Naive thymus-derived CD4-positive, alpha-beta T cell (primary cell): ENCODE measurements at regions not wholly inside any gene's neighbourhood (a gene's known extent, or its start where the extent isn't known, plus 50 kb on each side); places are given as distances from the start of the nearest gene placed in this dataset.

Experiments
- ATAC-seq: fragments of 150-1000 bp; cut with Tn5 transposase; 2 replicates; pipeline ENCODE4 v1.10.0; 2021; ENCODE audit warnings: mild to moderate bottlenecking, moderate library complexity
- CTCF ChIA-PET: fragments of 350-600 bp; sonication (Branson Sonifier 250); formaldehyde crosslinking; loops from one replicate; lab custom pipeline; 2021; ENCODE audit warnings: antibody characterized with exemption; lab: Charles Lee
- POLR2A ChIA-PET: fragments of 350-600 bp; sonication (Branson Sonifier 250); formaldehyde crosslinking; loops from one replicate; lab custom pipeline; 2021; ENCODE audit warnings: antibody characterized with exemption, inconsistent platforms; lab: Charles Lee
- DNase-seq, 9 donors: peaks; one replicate each; pipeline versions ENCODE4 v3.0.0 to v3.0.0-alpha.2; 2020 to 2022; ENCODE audit warnings: mixed read lengths in 1 of 9
- H3K27ac ChIP-seq: one replicate; pipeline ENCODE4 v1.7.0; 2013; ENCODE audit warnings: mild to moderate bottlenecking, low read depth, low read length, moderate library complexity
- H3K27me3 ChIP-seq, 2 donors: one replicate each; pipeline ENCODE4 v1.7.0; 2013; ENCODE audit warnings: low read length in 2 of 2, mild to moderate bottlenecking in 2 of 2, moderate library complexity in 2 of 2; ENCODE audit not compliant: control insufficient read depth in 2 of 2, insufficient read depth in 2 of 2
- H3K36me3 ChIP-seq, 3 experiments: 1 replicate in 2 of 3; 2 replicates in 1 of 3; pipeline ENCODE4 v1.7.0; 2013; ENCODE audit warnings: low read length in 3 of 3, mild to moderate bottlenecking in 3 of 3, moderate library complexity in 1 of 3; ENCODE audit not compliant: insufficient read depth in 3 of 3, control insufficient read depth in 2 of 3
- H3K4me1 ChIP-seq, 2 donors: one replicate each; pipeline ENCODE4 v1.7.0; 2013; ENCODE audit warnings: low read length in 2 of 2, mild to moderate bottlenecking in 2 of 2, moderate library complexity in 1 of 2; ENCODE audit not compliant: control insufficient read depth in 2 of 2, insufficient read depth in 2 of 2
- H3K4me3 ChIP-seq: 2 replicates; pipeline ENCODE4 v1.7.0; 2013; ENCODE audit warnings: mild to moderate bottlenecking, low read length
- H3K9me3 ChIP-seq, 3 experiments: 1 replicate in 2 of 3; 2 replicates in 1 of 3; pipeline ENCODE4 v1.7.0; 2013; ENCODE audit warnings: low read length in 3 of 3; ENCODE audit not compliant: control insufficient read depth in 2 of 3
- H3K27ac Mint-ChIP-seq, 9 donors: one replicate each; pipeline ENCODE4 v1.8.0; 2020 to 2022; ENCODE audit warnings: mixed read lengths in 9 of 9, mild to moderate bottlenecking in 8 of 9, moderate library complexity in 5 of 9, inconsistent platforms in 2 of 9
- H3K27me3 Mint-ChIP-seq, 5 donors: one replicate each; pipeline ENCODE4 v1.8.0; 2021 to 2022; ENCODE audit warnings: mixed read lengths in 5 of 5, mild to moderate bottlenecking in 1 of 5
- H3K36me3 Mint-ChIP-seq, 5 donors: one replicate each; pipeline ENCODE4 v1.8.0; 2020 to 2022; ENCODE audit warnings: mixed read lengths in 5 of 5, mild to moderate bottlenecking in 3 of 5, inconsistent platforms in 1 of 5
- H3K4me1 Mint-ChIP-seq, 7 donors: one replicate each; pipeline ENCODE4 v1.8.0; 2020 to 2022; ENCODE audit warnings: mixed read lengths in 7 of 7, mild to moderate bottlenecking in 3 of 7, inconsistent platforms in 1 of 7
- H3K4me3 Mint-ChIP-seq, 10 donors: one replicate each; pipeline ENCODE4 v1.8.0; 2020 to 2022; ENCODE audit warnings: mild to moderate bottlenecking in 10 of 10, mixed read lengths in 10 of 10, moderate library complexity in 6 of 10, inconsistent platforms in 2 of 10
- H3K9me3 Mint-ChIP-seq, 11 donors: one replicate each; pipeline ENCODE4 v1.8.0; 2020 to 2022; ENCODE audit warnings: mixed read lengths in 11 of 11, mild to moderate bottlenecking in 4 of 11, inconsistent platforms in 1 of 11, moderate library complexity in 1 of 11
- intact Hi-C, 2 donors: fragments of 100-400 bp; cut with micrococcal nuclease; formaldehyde crosslinking; loops; one replicate each; pipeline ENCODE4 v1.15.1; 2023

DNA sequence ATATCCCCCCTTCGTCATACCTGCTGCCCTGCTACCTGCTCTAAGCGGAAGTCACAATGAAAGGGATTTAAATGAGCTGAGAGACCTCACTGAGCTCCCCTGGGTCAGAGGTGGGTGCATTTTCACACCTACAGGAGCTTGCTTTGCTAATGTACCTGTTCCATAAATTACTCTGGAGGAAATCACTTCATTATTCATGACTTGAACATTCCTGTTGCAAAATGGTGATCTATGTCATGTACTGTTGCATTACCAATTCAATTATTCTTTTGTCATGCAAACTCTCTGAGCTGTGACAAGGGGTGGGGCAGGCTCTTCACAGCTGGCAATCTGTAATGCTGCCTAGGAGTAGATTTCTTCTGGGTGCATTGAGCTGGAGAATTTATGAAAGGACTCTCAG, 761.3 kb downstream of the TSN start:
- no peaks in the 10 kb centered on the region for H3K4me1 Mint-ChIP-seq
- no peak overlapping the region for H3K27ac ChIP-seq
- no peak for DNase-seq
- H3K27me3 Mint-ChIP-seq: peaks cover 0 to 5% (median 0%) of the 10 kb centered on the region in 5 donors
- no peaks in the 10 kb centered on the region for H3K9me3 ChIP-seq
- H3K4me3 Mint-ChIP-seq: no peak overlapping the region
- intact Hi-C loops: no loop called here
- H3K9me3 Mint-ChIP-seq: peaks cover 0 to 12% (median 5%) of the 10 kb centered on the region in 11 donors
- H3K27ac Mint-ChIP-seq: no peak overlapping the region
- ATAC-seq: no peak
- no peaks in the 10 kb centered on the region for H3K36me3 Mint-ChIP-seq
- H3K4me3 ChIP-seq: no peak overlapping the region
- no peaks in the 10 kb centered on the region for H3K36me3 ChIP-seq
- H3K4me1 ChIP-seq: no peaks in the 10 kb centered on the region
- no peaks in the 10 kb centered on the region for H3K27me3 ChIP-seq
- CTCF ChIA-PET: no interaction called here
- POLR2A ChIA-PET: no interaction called here

- Mint-ChIP-seq H3K9me3 (peaks cover 0 to 9% (median 4%) of the 10 kb centered on the region in 11 donors), H3K4me1 (no peaks in the 10 kb centered on the region), H3K36me3 (no peaks in the 10 kb centered on the region), H3K4me3 (no peak overlapping the region), H3K27me3 (no peaks in the 10 kb centered on the region), H3K27ac (no peak overlapping the region)
- CTCF ChIA-PET: no interaction called here
- no peak overlapping the region for H3K27ac ChIP-seq
- no peaks in the 10 kb centered on the region for H3K27me3 ChIP-seq
- H3K4me1 ChIP-seq: no peaks in the 10 kb centered on the region
- H3K9me3 ChIP-seq: no peaks in the 10 kb centered on the region
- POLR2A ChIA-PET: no interaction called here
- intact Hi-C loops: no loop called here
- H3K4me3 ChIP-seq: no peak overlapping the region
- ATAC-seq: no peak
- no peaks in the 10 kb centered on the region for H3K36me3 ChIP-seq
- DNase-seq: no peak
These were observed 763.9 kb downstream of the TSN start for GRCh38 chr2:122519366-122519765.

GRCh38 chr2:122519821-122520611, 764.6 kb downstream of the TSN start:
- Mint-ChIP-seq H3K27me3 (no peaks in the 10 kb centered on the region), H3K4me3 (no peak overlapping the region), H3K27ac (no peak overlapping the region), H3K36me3 (no peaks in the 10 kb centered on the region), H3K4me1 (no peaks in the 10 kb centered on the region), H3K9me3 (peaks cover 0 to 8% (median 0%) of the 10 kb centered on the region in 11 donors)
- ChIA-PET POLR2A (no interaction called here), CTCF (no interaction called here)
- no peak for DNase-seq
- H3K27ac ChIP-seq: no peak overlapping the region
- H3K4me3 ChIP-seq: no peak overlapping the region
- intact Hi-C loops: no loop called here
- H3K36me3 ChIP-seq: no peaks in the 10 kb centered on the region
- H3K9me3 ChIP-seq: no peaks in the 10 kb centered on the region
- no peaks in the 10 kb centered on the region for H3K4me1 ChIP-seq
- ATAC-seq: no peak
- no peaks in the 10 kb centered on the region for H3K27me3 ChIP-seq

GRCh38 chr2:122523143-122523542, 767.7 kb downstream of the TSN start:
- CTCF ChIA-PET: no interaction called here
- ATAC-seq: no peak
- intact Hi-C loops: no loop called here

GRCh38 chr2:122523981-122524380, 768.5 kb downstream of the TSN start:
- no peak overlapping the region for H3K27ac ChIP-seq
- ATAC-seq (no peak), DNase-seq (no peak)
- no peaks in the 10 kb centered on the region for H3K4me1 ChIP-seq
- Mint-ChIP-seq H3K36me3 (no peaks in the 10 kb centered on the region), H3K4me3 (no peak overlapping the region), H3K27ac (no peak overlapping the region), H3K27me3 (no peaks in the 10 kb centered on the region), H3K9me3 (peaks cover 0 to 12% (median 1%) of the 10 kb centered on the region in 11 donors), H3K4me1 (no peaks in the 10 kb centered on the region)
- intact Hi-C loops: no loop called here
- no peaks in the 10 kb centered on the region for H3K9me3 ChIP-seq
- no peaks in the 10 kb centered on the region for H3K27me3 ChIP-seq
- H3K36me3 ChIP-seq: no peaks in the 10 kb centered on the region
- CTCF ChIA-PET: no interaction called here
- H3K4me3 ChIP-seq: no peak overlapping the region
- POLR2A ChIA-PET: no interaction called here

More at GRCh38 chr2:122523143-122523542, 767.7 kb downstream of the TSN start:
- Histone ChIP-seq H3K27me3 (no peaks in the 10 kb centered on the region), H3K9me3 (no peaks in the 10 kb centered on the region), H3K36me3 (no peaks in the 10 kb centered on the region), H3K27ac (no peak overlapping the region), H3K4me1 (no peaks in the 10 kb centered on the region), H3K4me3 (no peak overlapping the region)
- no peak for DNase-seq
- H3K27me3 Mint-ChIP-seq: no peaks in the 10 kb centered on the region
- POLR2A ChIA-PET: no interaction called here
- peaks cover 0 to 12% (median 1%) of the 10 kb centered on the region in 11 donors for H3K9me3 Mint-ChIP-seq
- no peak overlapping the region for H3K4me3 Mint-ChIP-seq
- no peaks in the 10 kb centered on the region for H3K36me3 Mint-ChIP-seq
- H3K27ac Mint-ChIP-seq: no peak overlapping the region
- no peaks in the 10 kb centered on the region for H3K4me1 Mint-ChIP-seq

GRCh38 chr2:122525336-122525735, 769.9 kb downstream of the TSN start:
- no peaks in the 10 kb centered on the region for H3K27me3 ChIP-seq
- intact Hi-C loops: no loop called here
- Mint-ChIP-seq H3K4me3 (no peak overlapping the region), H3K27me3 (no peaks in the 10 kb centered on the region), H3K36me3 (no peaks in the 10 kb centered on the region), H3K27ac (no peak overlapping the region), H3K9me3 (peaks cover 0 to 13% (median 3%) of the 10 kb centered on the region in 11 donors), H3K4me1 (no peaks in the 10 kb centered on the region)
- POLR2A ChIA-PET: no interaction called here
- H3K4me1 ChIP-seq: no peaks in the 10 kb centered on the region
- DNase-seq (no peak), ATAC-seq (no peak)
- H3K27ac ChIP-seq: no peak overlapping the region
- no peak overlapping the region for H3K4me3 ChIP-seq
- CTCF ChIA-PET: no interaction called here
- no peaks in the 10 kb centered on the region for H3K9me3 ChIP-seq
- no peaks in the 10 kb centered on the region for H3K36me3 ChIP-seq

GRCh38 chr2:122528061-122528460, 772.6 kb downstream of the TSN start:
- CTCF ChIA-PET: no interaction called here

More at GRCh38 chr2:122528061-122528460, 772.6 kb downstream of the TSN start:
- ATAC-seq (no peak), DNase-seq (no peak)
- peaks cover 0 to 13% (median 3%) of the 10 kb centered on the region in 11 donors for H3K9me3 Mint-ChIP-seq
- no peak overlapping the region for H3K4me3 ChIP-seq
- no peaks in the 10 kb centered on the region for H3K9me3 ChIP-seq
- POLR2A ChIA-PET: no interaction called here
- no peaks in the 10 kb centered on the region for H3K36me3 ChIP-seq
- no peak overlapping the region for H3K27ac Mint-ChIP-seq
- H3K36me3 Mint-ChIP-seq: no peaks in the 10 kb centered on the region
- H3K4me1 ChIP-seq: no peaks in the 10 kb centered on the region
- H3K4me1 Mint-ChIP-seq: peaks cover 0 to 2% (median 0%) of the 10 kb centered on the region in 7 donors
- no peaks in the 10 kb centered on the region for H3K27me3 ChIP-seq
- no peak overlapping the region for H3K27ac ChIP-seq
- H3K27me3 Mint-ChIP-seq: no peaks in the 10 kb centered on the region
- intact Hi-C loops: no loop called here
- H3K4me3 Mint-ChIP-seq: no peak overlapping the region
